H9 (cell line): ENCODE measurements at regions not wholly inside any gene's neighbourhood (a gene's known extent, or its start where the extent isn't known, plus 50 kb on each side); places are given as distances from the start of the nearest gene placed in this dataset.

Source experiments
- DNase-seq: peaks from one replicate; pipeline ENCODE4 v3.0.0-alpha.2; 2017
- H2AFZ ChIP-seq: one replicate; pipeline ENCODE4 v1.6.1; 2013; ENCODE audit warnings: mild to moderate bottlenecking, low read length, control low read depth, moderate library complexity
- H2AK5ac ChIP-seq: 2 replicates; pipeline ENCODE4 v1.6.1; 2013; ENCODE audit warnings: low read length, control low read depth, mixed read lengths; ENCODE audit not compliant: insufficient read length
- H2BK120ac ChIP-seq: one replicate; pipeline ENCODE4 v1.6.1; 2013; ENCODE audit warnings: low read depth, mild to moderate bottlenecking, low read length, control low read depth, inconsistent platforms; ENCODE audit not compliant: poor library complexity, severe bottlenecking
- H2BK12ac ChIP-seq: 2 replicates; pipeline ENCODE4 v1.6.1; 2013; ENCODE audit warnings: low read length, control low read depth, mixed read lengths, low read depth; ENCODE audit not compliant: insufficient read length
- H2BK15ac ChIP-seq: 2 replicates; pipeline ENCODE4 v1.6.1; 2013; ENCODE audit warnings: low read depth, low read length, control low read depth
- H2BK20ac ChIP-seq: one replicate; pipeline ENCODE4 v1.6.1; 2013; ENCODE audit warnings: low read depth, mild to moderate bottlenecking, low read length, control low read depth, inconsistent platforms; ENCODE audit not compliant: poor library complexity, severe bottlenecking
- H2BK5ac ChIP-seq: 2 replicates; pipeline ENCODE4 v1.6.1; 2013; ENCODE audit warnings: low read length, control low read depth, mixed read lengths; ENCODE audit not compliant: insufficient read length
- H3K14ac ChIP-seq: 2 replicates; pipeline ENCODE4 v1.6.1; 2013; ENCODE audit warnings: low read length, control low read depth; ENCODE audit not compliant: insufficient read depth
- H3K18ac ChIP-seq: 2 replicates; pipeline ENCODE4 v1.6.1; 2013; ENCODE audit warnings: low read depth, mild to moderate bottlenecking, mixed read lengths, low read length, control low read depth; ENCODE audit not compliant: insufficient read length
- H3K23ac ChIP-seq: 2 replicates; pipeline ENCODE4 v1.6.1; 2013; ENCODE audit warnings: low read length, control low read depth, mixed read lengths, low read depth; ENCODE audit not compliant: insufficient read length
- H3K23me2 ChIP-seq: 2 replicates; pipeline ENCODE4 v1.6.1; 2013; ENCODE audit warnings: low read depth, mild to moderate bottlenecking, mixed read lengths, low read length, control low read depth; ENCODE audit not compliant: insufficient read length, poor library complexity, severe bottlenecking
- H3K27ac ChIP-seq: 2 replicates; pipeline ENCODE4 v1.5.1; 2013; ENCODE audit warnings: low read length, control low read depth, mixed read lengths, low read depth; ENCODE audit not compliant: insufficient read length
- H3K27me3 ChIP-seq: 2 replicates; pipeline ENCODE4 v1.6.1; 2013; ENCODE audit warnings: low read length, control low read depth, inconsistent platforms; ENCODE audit not compliant: insufficient read depth
- H3K4ac ChIP-seq: 2 replicates; pipeline ENCODE4 v1.6.1; 2013; ENCODE audit warnings: low read depth, mild to moderate bottlenecking, control low read depth, inconsistent platforms, low read length, moderate library complexity
- H3K4me1 ChIP-seq: 2 replicates; pipeline ENCODE4 v1.6.1; 2013; ENCODE audit warnings: low read length, control low read depth, inconsistent platforms; ENCODE audit not compliant: insufficient read depth
- H3K4me2 ChIP-seq: 2 replicates; pipeline ENCODE4 v1.6.1; 2013; ENCODE audit warnings: low read length, control low read depth, mixed read lengths; ENCODE audit not compliant: insufficient read length, insufficient read depth
- H3K56ac ChIP-seq: 2 replicates; pipeline ENCODE4 v1.6.1; 2013; ENCODE audit warnings: low read depth, mild to moderate bottlenecking, mixed read lengths, low read length, control low read depth; ENCODE audit not compliant: insufficient read length
- H3K79me1 ChIP-seq: 2 replicates; pipeline ENCODE4 v1.6.1; 2013; ENCODE audit warnings: low read depth, mild to moderate bottlenecking, moderate library complexity, low read length, control low read depth, inconsistent platforms; ENCODE audit not compliant: insufficient read depth, poor library complexity, severe bottlenecking
- H3K79me2 ChIP-seq: 2 replicates; pipeline ENCODE4 v1.6.1; 2013; ENCODE audit warnings: low read length, control low read depth, inconsistent platforms; ENCODE audit not compliant: insufficient read depth
- H3K9ac ChIP-seq: 2 replicates; pipeline ENCODE4 v1.6.1; 2013; ENCODE audit warnings: low read length, control low read depth, mixed read lengths; ENCODE audit not compliant: insufficient read length; ENCODE audit errors: extremely low read depth
- H3K9me3 ChIP-seq: one replicate; pipeline ENCODE4 v1.6.1; 2013; ENCODE audit warnings: low read depth, low read length, inconsistent platforms; ENCODE audit not compliant: control insufficient read depth
- H3T11ph ChIP-seq: one replicate; pipeline ENCODE4 v1.6.1; 2013; ENCODE audit warnings: mild to moderate bottlenecking, low read length, control low read depth, inconsistent platforms
- H4K20me1 ChIP-seq: one replicate; pipeline ENCODE4 v1.6.1; 2013; ENCODE audit not compliant: control insufficient read depth, insufficient read length, insufficient read depth
- H4K5ac ChIP-seq: 2 replicates; pipeline ENCODE4 v1.6.1; 2013; ENCODE audit warnings: low read depth, mild to moderate bottlenecking, mixed read lengths, low read length, control low read depth; ENCODE audit not compliant: insufficient read length
- H4K8ac ChIP-seq: replicated peaks from 2 replicates; pipeline ENCODE4 v1.6.1; 2013; ENCODE audit warnings: low read length, control low read depth, mixed read lengths, low read depth; ENCODE audit not compliant: insufficient read length
- H4K91ac ChIP-seq: 2 replicates; pipeline ENCODE4 v1.6.1; 2013; ENCODE audit warnings: low read depth, mild to moderate bottlenecking, moderate library complexity, mixed read lengths, low read length, control low read depth; ENCODE audit not compliant: insufficient read length
- H3K27ac Mint-ChIP-seq, 3 experiments: 2 replicates in 2 of 3; 3 replicates in 1 of 3; pipeline ENCODE4 v1.8.0; 2020 to 2021; ENCODE audit warnings: mixed read lengths in 3 of 3, mild to moderate bottlenecking in 1 of 3, moderate library complexity in 1 of 3
- H3K27me3 Mint-ChIP-seq: 2 replicates; pipeline ENCODE4 v1.8.0; 2021; ENCODE audit warnings: low read depth, mild to moderate bottlenecking, moderate library complexity, mixed read lengths
- H3K36me3 Mint-ChIP-seq, 3 experiments: 2 replicates in 2 of 3; 3 replicates in 1 of 3; pipeline ENCODE4 v1.8.0; 2020 to 2021; ENCODE audit warnings: low read depth in 3 of 3, mixed read lengths in 3 of 3; ENCODE audit not compliant: insufficient read depth in 1 of 3
- H3K4me1 Mint-ChIP-seq, 2 experiments: 2 replicates each; pipeline ENCODE4 v1.8.0; 2020; ENCODE audit warnings: mixed read lengths in 2 of 2
- H3K4me3 Mint-ChIP-seq, 2 experiments: 2 replicates in 1 of 2; 3 replicates in 1 of 2; pipeline ENCODE4 v1.8.0; 2020 to 2021; ENCODE audit warnings: mild to moderate bottlenecking in 2 of 2, mixed read lengths in 2 of 2, moderate library complexity in 1 of 2
- H3K9me3 Mint-ChIP-seq, 2 experiments: 2 replicates in 1 of 2; 3 replicates in 1 of 2; pipeline ENCODE4 v1.8.0; 2020; ENCODE audit warnings: mild to moderate bottlenecking in 2 of 2, mixed read lengths in 2 of 2, moderate library complexity in 1 of 2
- CTCF ChIP-seq: fragments of 200-600 bp; sonication (generic); conservative IDR thresholded peaks from 3 replicates; pipeline ENCODE4 v1.8.0; 2021; ENCODE audit warnings: antibody characterized with exemption, mild to moderate bottlenecking
- WGBS: extraction: QIAGEN DNeasy Blood & Tissue Kit; methylation state at CpG from one replicate; pipeline ENCODE4 v1.1.7; 2013; ENCODE audit warnings: missing lambda C conversion rate, low lambda C conversion rate, mixed read lengths; ENCODE audit not compliant: insufficient read length; ENCODE audit errors: extremely low coverage; 5-methylcytosine and 5-hydroxymethylcytosine counted together

- Histone ChIP-seq H3K9me3 (no peaks in the 10 kb centered on the region), H3K79me2 (no peaks in the 10 kb centered on the region), H3K27me3 (no peaks in the 10 kb centered on the region), H4K8ac (no peak overlapping the region), H2AK5ac (no peak overlapping the region), H3K23ac (no peak overlapping the region), H3K4ac (no peak overlapping the region), H4K91ac (no peak overlapping the region), H2BK120ac (no peak overlapping the region), H2AFZ (no peak overlapping the region), H4K5ac (no peak overlapping the region), H3K4me1 (no peaks in the 10 kb centered on the region), H3K14ac (no peak overlapping the region), H3K4me2 (no peak overlapping the region), H3K23me2 (no peaks in the 10 kb centered on the region), H2BK15ac (no peak overlapping the region), H3T11ph (no peak overlapping the region), H2BK5ac (no peak overlapping the region), H3K79me1 (no peaks in the 10 kb centered on the region), H4K20me1 (no peaks in the 10 kb centered on the region), H3K56ac (no peak overlapping the region), H3K9ac (no peak overlapping the region), H3K18ac (no peak overlapping the region), H2BK12ac (no peak overlapping the region), H3K27ac (no peak overlapping the region), H2BK20ac (no peak overlapping the region)
- no peaks in the 10 kb centered on the region for H3K36me3 Mint-ChIP-seq
- H3K27me3 Mint-ChIP-seq, result no peaks in the 10 kb centered on the region
- DNase-seq, result peak; percentile 38
- H3K4me3 Mint-ChIP-seq, result no peak overlapping the region
- H3K9me3 Mint-ChIP-seq, result no peaks in the 10 kb centered on the region
- no CpG with 5 or more reads among the region's 5 CpGs for WGBS
- TF ChIP-seq CTCF, result no peak
- H3K4me1 Mint-ChIP-seq, result peaks cover 0 to 4% of the 10 kb centered on the region in 2 experiments; a peak in 1 of 4 replicates
- no peak overlapping the region for H3K27ac Mint-ChIP-seq
Measured at GRCh38 chr5:155839251-155840037, 487.5 kb upstream of the SGCD start.
